ENCODE measurements at regions not wholly inside any gene's neighbourhood (a gene's known extent, or its start where the extent isn't known, plus 50 kb on each side); places are given as distances from the start of the nearest gene placed in this dataset.

DNA sequence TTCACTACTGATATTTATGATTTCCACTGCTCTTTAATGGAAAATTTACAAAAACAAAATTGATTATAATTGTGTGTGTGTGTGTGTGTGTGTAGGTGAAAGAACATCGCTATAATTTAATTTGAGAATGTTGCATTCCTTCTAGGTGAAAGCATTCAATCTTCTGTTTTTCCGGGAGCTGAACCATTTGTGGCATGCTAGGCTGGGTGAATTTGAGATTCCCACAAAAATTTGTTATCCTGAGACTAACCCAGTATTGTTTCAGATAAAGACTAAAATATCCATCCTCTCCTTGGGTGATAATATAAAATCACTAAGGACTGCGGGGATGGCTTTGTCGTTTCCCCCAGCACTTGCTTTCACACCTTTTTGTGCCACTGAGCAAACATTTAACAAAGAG, 911.2 kb upstream of the PIK3C3 start:
- DNase-seq (ENCODE audit: low spot score) = no peak

DNA sequence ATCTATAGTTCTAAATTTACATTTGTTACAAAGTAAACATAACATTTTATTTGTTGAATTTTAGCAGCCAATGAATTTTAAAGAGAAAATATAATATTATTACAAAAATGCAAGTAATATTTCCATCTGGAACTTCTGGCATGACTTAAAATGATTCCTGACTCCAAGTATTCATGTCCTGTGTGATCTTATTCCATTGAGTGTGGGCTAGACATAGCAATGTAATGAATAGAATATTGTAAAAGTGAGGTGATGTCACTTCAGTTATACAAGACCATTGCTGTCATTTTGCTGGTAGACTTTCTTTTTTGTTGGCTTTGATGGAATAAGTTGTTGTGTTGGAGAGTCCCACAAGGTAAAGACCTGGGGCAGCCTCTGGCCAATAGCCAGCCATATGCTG, 912.2 kb upstream of the PIK3C3 start:
- no peak for DNase-seq (ENCODE audit: low spot score)

DNA sequence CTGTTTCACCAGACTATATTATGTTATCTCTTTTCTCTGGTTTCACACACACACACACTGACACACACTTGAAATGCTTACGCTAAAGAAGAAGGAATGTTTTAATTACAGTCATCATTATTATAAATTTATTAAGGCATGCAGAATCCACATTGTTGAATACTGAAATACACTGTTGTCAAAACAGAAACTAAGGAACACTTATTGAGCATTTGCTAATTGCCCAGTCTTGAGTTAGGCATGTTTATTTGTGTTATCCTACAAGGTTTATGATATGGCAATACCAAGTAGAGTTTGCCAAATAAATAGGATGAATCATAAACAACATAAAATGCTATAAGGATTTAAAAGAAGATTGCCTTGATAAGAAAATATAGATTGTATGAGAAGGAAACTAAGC, 917.0 kb upstream of the PIK3C3 start:
- DNase-seq (ENCODE audit: low spot score) = no peak

GRCh38 chr18:41036346-41036745, 918.7 kb upstream of the PIK3C3 start:
- no peak for DNase-seq (ENCODE audit: low spot score)

DNA sequence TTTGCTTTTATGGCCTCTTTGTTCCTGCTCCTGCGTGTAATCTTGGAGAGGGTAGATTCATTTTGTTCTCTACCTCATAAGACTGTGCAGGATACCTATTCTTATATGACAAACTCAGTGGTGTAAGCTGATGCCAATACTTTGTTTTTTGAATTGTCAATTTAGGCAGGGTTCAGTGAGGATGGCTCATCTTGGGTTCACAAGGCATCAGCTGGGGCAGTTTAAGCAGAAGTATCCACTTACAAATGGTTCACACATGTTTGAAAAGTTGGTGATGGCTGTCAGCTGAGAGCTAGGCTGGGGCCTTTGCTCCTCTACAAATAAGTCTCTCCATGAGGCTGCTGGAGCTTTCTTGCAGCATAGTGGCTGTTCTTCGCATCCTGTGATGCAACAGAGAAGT, 920.6 kb upstream of the PIK3C3 start:
- no peak for DNase-seq (ENCODE audit: low spot score)

DNA sequence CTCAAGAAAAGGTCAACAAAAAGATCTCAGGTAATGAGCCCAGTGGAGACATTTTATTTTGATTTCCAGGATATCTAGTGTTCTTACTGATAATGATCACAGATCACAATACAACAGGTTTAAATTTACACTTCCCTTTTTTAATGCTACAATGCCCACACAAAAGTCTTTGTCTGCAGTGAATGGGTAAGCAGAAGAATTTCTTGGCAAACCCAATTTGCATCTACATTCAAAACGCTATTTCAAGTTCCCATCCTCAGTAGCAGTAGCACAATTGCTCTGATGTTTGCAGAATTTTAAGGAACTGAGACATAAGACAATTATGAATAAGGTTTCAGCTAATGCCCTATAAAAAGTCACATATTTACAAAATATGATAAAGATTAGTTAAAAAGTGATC, 929.4 kb upstream of the PIK3C3 start:
- DNase-seq (ENCODE audit: low spot score) = no peak

DNA sequence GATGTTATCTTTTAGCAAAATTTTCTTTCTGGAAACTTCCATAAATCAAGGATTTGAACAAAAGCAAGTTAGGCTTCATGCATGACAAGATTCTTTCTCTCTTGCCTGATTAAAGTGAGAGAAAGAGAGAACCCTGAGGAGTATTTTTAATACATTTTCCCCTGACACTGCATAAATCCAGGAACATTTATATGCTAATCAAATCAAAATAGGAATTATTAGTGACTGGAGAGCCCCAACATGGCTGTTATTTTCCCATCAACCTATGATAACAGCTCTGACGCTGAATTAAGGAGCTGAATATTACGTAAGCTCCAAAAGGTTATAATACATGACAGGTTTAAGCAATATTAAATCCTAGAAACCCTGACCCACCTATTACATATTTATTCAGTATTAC, 930.2 kb upstream of the PIK3C3 start:
- DNase-seq (ENCODE audit: low spot score) = no peak

DNA sequence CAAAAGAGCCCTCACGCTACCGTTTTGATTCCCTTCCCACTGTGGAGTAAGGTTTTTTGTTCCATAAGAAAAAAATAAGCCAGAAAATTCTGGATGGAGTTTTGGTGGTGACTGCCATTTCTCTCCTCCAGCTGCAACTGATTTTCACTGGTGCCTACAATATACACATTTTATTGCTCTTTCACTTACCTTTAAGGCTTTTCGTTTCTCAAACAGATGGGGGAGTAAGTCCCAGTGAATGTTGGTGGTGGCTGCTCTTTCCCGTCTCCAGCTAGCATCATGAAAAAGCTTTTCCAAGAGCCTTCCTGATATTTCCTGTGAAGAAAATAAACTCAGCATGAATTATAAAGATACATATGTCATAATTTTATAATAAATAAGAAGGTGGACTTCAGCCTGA, 932.5 kb upstream of the PIK3C3 start:
- DNase-seq (ENCODE audit: low spot score) = no peak

DNA sequence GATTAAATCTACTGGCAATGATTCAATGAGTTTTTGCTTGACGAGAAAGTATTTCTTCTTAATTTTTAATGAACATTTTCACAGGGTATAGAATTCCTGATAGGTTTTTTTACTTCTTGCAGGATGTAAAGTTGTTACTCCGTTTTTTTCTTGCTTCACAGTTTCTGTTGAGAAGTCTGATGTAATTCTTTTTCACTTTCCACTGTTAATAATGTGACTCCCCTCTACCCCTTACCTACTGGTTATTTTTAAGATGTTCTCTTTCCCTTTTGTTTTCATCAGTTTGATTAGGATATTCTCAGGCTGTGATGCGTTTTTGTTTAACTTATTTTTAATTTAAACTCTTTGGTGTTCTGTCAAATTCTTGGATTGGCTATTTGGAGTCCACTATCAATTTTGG, 933.9 kb upstream of the PIK3C3 start:
- no peak for DNase-seq (ENCODE audit: low spot score)

GRCh38 chr18:41012194-41012593, 942.8 kb upstream of the PIK3C3 start:
- no peak for DNase-seq (ENCODE audit: low spot score)

DNA sequence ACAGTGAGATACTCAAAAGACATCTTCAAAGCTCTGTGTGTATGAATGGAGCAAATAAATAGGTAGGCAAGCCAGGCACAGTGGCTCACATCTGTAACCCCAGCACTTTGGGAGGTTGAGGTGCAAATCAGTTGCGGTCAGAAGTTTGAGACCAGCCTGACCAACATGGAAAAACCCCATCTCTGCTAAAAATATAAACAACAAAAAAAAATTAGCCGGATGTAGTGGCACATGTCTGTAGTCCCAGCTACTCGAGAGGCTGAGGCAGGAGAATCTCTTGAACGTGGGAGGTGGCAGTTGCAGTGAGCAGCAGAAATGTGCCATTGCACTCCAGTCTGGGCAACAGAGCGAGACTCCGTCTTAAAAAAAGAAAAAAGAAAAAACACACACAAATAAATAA, 945.1 kb upstream of the PIK3C3 start:
- DNase-seq (ENCODE audit: low spot score) = no peak

GRCh38 chr18:41004324-41004723, 950.7 kb upstream of the PIK3C3 start:
- DNase-seq (ENCODE audit: low spot score) = no peak

GRCh38 chr18:40995529-40995928, 959.5 kb upstream of the PIK3C3 start:
- no peak for DNase-seq (ENCODE audit: low spot score)

DNA sequence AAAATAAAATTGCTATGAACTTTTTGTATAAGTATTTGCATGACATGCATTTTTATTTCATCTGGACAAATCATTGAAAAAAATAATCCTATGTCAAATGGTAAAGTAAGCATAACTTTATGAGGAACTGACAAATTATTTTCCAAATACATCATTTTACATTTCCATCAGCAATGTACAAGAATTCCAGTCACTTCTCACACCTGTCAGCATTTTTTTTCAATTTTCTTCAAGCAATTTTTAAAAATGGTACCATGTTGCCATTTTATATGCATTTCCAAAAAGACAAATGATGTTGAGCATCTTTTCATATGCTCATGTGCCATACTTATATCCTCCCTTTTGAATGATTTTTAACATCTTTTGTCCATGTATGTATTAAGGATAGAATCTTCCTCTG, 961.7 kb upstream of the PIK3C3 start:
- no peak for DNase-seq (ENCODE audit: low spot score)

- DNase-seq (ENCODE audit: low spot score) = no peak
Observed at GRCh38 chr18:40987581-40987980, 967.5 kb upstream of the PIK3C3 start.

DNA sequence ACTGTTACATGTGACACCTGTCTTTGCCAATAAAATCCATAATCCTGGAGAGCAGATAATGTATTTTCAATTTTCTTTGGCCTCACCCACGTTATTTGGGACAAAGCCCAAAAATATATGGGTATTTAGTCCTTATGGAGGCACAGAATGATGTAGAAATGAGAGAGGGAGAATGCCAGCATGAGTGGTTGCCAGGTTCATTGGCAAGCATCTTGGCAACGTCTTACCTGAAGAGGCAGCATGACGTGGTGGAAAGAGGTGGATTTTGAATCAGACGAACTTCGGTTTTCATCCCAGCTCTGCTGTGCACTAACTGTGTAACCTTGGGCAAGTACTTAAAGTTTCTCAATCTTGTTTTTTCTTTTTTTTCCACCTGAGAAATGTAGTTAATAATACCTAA, 969.6 kb upstream of the PIK3C3 start:
- DNase-seq (ENCODE audit: low spot score) = no peak

DNA sequence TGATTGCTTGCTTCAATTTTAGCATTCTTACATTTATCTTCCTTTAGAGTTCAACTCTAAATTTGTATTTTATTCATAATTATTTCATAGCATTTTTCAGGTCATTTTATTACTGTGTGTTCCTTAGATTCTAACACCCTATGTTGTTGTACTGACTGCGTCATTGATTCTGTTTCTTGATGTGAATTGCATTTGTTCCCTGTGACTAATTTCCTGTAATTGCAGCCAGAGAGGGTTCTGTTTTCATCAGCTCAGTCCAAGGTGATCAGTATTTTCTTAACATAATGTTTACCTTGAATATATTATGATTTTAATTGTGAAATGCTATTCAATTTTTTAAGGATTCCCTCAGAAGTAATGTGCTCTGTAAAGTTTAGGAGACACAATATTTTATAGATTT, 970.2 kb upstream of the PIK3C3 start:
- no peak for DNase-seq (ENCODE audit: low spot score)

GRCh38 chr18:40983835-40984234, 971.2 kb upstream of the PIK3C3 start:
- no peak for DNase-seq (ENCODE audit: low spot score)

DNA sequence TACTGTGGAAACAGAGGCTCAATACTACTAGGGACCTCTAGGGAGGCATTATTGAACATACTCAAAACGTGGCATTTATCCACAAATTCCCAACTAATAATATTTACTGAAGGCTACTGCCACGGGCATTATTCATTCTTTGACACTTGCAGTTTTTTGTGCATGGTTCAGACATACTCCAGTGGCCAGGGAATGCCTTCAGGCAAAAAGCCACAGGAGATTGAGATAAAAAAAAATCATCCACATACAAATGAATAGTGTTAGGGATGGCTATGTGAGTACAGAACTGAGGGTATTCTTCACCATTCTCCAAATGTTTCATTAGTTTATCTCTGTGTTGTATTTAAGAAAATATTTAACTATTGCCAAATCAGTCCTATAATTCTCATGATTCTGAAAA, 974.9 kb upstream of the PIK3C3 start:
- no peak for DNase-seq (ENCODE audit: low spot score)

DNA sequence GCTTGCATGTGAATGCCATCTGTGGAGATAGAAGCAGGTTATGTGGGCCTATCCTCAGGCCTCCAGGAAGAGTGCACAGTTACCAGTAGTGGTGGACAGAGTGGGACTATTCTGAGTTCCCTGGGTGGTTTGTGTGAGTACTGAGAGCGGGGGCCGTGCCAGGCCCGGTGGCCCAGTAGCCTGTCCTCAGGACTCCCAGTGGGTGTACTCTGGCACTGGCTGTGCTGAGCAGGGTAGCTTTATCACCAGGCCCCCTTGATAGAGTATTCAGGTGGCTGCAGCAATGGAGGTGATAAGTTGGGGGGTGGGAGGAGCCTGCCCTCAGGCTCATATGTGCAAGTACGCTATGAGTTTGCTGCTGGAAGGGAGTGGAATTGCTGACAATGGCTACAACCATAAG, 979.0 kb upstream of the PIK3C3 start:
- no peak for DNase-seq (ENCODE audit: low spot score)

DNA sequence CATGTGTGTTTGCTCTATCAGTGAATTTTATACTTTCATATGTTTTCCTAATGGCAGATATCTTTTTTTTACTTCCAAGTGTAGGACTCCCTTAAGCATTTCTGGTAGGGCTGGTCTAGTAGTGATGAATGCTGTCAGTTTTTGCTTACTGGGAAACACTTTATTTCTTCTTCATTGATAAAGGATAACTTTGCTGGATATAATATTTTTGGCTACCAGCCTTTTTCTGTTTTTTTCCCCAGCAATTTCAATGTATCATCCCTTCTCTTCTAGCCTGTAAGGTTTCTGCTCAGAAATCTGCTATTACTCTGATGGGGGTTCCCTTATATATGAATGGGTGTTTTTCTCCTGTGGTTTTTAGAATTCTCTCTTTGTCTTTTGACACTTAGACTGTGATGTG, 980.6 kb upstream of the PIK3C3 start:
- DNase-seq (ENCODE audit: low spot score) = no peak

DNA sequence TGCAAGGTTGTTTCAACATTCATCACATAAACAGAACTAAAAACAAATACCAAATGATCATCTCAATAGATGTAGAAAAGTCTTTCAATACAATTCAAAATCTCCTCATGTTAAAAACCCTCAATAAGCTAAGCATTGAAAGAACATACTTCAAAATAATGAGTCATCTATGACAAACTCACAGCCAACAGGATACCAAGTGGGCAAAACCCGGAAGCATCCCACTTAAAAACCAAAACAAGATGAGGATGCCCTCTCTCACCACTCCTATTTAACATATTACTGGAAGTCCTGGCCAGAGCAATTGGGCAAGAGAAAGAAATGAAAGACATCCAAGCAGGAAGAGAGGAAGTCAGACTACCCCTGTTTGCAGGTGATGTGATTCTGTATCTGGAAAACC, 992.2 kb upstream of the PIK3C3 start:
- no peak for DNase-seq (ENCODE audit: low spot score)

DNA sequence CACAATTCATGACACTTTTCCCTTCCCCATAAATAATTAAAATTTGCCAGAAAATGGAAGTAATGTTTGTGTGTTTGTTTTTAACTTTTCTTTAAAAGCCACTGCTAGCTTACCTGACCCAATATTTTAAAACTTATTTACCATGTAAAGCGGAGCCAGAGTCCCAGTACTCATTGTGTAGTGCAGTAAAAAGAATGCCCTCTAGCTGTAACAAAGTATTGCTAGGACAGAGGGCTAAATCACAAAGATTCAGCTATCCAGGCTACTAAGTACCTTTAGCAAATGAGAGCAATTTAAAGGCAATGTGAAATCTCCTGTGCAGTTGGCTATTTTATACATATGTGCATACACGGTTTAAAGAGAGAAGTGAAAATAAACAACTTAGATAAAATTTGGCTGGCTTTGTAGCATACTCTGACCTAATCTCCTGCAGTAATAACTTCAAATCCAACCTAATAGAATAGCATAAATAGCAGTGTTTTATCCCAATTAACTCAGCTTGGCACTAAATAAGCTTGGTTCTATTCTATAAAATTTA, 997.4 kb upstream of the PIK3C3 start:
- no peak for DNase-seq (ENCODE audit: low spot score)

- DNase-seq (ENCODE audit: low spot score) = no peak
Observed at GRCh38 chr18:40956213-40956612, 998.8 kb upstream of the PIK3C3 start.

- no peak for DNase-seq (ENCODE audit: low spot score)
Observed at GRCh38 chr18:40955351-40955750, 999.7 kb upstream of the PIK3C3 start.

All from Ammon's horn (tissue), 1 donor.